OCI-LY1 (cell line): ENCODE measurements at regions not wholly inside any gene's neighbourhood (a gene's known extent, or its start where the extent isn't known, plus 50 kb on each side); places are given as distances from the start of the nearest gene placed in this dataset.
"Not testable (repeated sequence)": the region's sequence is repeated elsewhere in the genome, so short reads cannot be mapped to it uniquely, and the experiment has no call there.

Source experiments
- H2AFZ ChIP-seq: fragments of 200-600 bp; sonication (generic), shearing (Covaris generic); 2 replicates; pipeline ENCODE4 v1.6.0; 2014; ENCODE audit warnings: antibody characterized with exemption, mild to moderate bottlenecking, low read length
- H3F3A ChIP-seq: fragments of 200-600 bp; sonication (generic), shearing (Covaris generic); 2 replicates; pipeline ENCODE4 v1.6.0; 2014; ENCODE audit warnings: mild to moderate bottlenecking, antibody characterized with exemption, low read length, moderate library complexity; ENCODE audit not compliant: insufficient read depth
- H3K27ac ChIP-seq: fragments of 200-600 bp; sonication (generic); 2 replicates; pipeline ENCODE4 v1.5.1; 2014; ENCODE audit warnings: low read length, mixed run types, mild to moderate bottlenecking, low read depth; ENCODE audit not compliant: poor library complexity, severe bottlenecking
- H3K27me3 ChIP-seq: fragments of 200-600 bp; sonication (generic); 2 replicates; pipeline ENCODE4 v1.6.0; 2014; ENCODE audit warnings: antibody characterized with exemption, mild to moderate bottlenecking, low read length, moderate library complexity; ENCODE audit not compliant: insufficient read depth
- H3K36me3 ChIP-seq: fragments of 200-600 bp; sonication (generic); 2 replicates; pipeline ENCODE4 v1.6.1; 2014; ENCODE audit warnings: mild to moderate bottlenecking, antibody characterized with exemption, low read length, moderate library complexity, mixed read lengths; ENCODE audit not compliant: insufficient read depth
- H3K4me1 ChIP-seq: fragments of 200-600 bp; sonication (generic); 2 replicates; pipeline ENCODE4 v1.5.1; 2014; ENCODE audit warnings: mild to moderate bottlenecking, low read length, moderate library complexity; ENCODE audit not compliant: insufficient read depth, severe bottlenecking
- H3K4me2 ChIP-seq: fragments of 200-600 bp; sonication (generic), shearing (Covaris generic); 2 replicates; pipeline ENCODE4 v1.6.1; 2014; ENCODE audit warnings: low read length
- H3K4me3 ChIP-seq: fragments of 200-600 bp; sonication (generic); 2 replicates; pipeline ENCODE4 v1.5.1; 2014; ENCODE audit warnings: low read length, low read depth, mild to moderate bottlenecking, mixed read lengths; ENCODE audit not compliant: poor library complexity, severe bottlenecking
- H3K79me2 ChIP-seq: fragments of 200-600 bp; shearing (Covaris generic); 2 replicates; pipeline ENCODE4 v1.6.1; 2016; ENCODE audit warnings: mixed run types, low read length, mixed read lengths; ENCODE audit not compliant: insufficient read depth
- H3K9ac ChIP-seq: fragments of 200-600 bp; sonication (generic), shearing (Covaris generic); 2 replicates; pipeline ENCODE4 v1.6.1; 2014; ENCODE audit warnings: mild to moderate bottlenecking, low read length, mixed read lengths
- H3K9me2 ChIP-seq: fragments of 200-600 bp; sonication (generic), shearing (Covaris generic); 2 replicates; pipeline ENCODE4 v1.6.1; 2014; ENCODE audit warnings: low read depth, mild to moderate bottlenecking, low read length, mixed read lengths
- H3K9me3 ChIP-seq: fragments of 200-600 bp; shearing (Covaris generic); 2 replicates; pipeline ENCODE4 v1.6.1; 2014; ENCODE audit warnings: low read length, mixed read lengths
- H4K20me1 ChIP-seq: fragments of 200-600 bp; sonication (generic), shearing (Covaris generic); 2 replicates; pipeline ENCODE4 v1.6.0; 2016; ENCODE audit warnings: mild to moderate bottlenecking, low read length; ENCODE audit not compliant: insufficient read depth
- CTCF ChIP-seq: fragments of 200-600 bp; sonication (generic), shearing (Covaris generic); IDR thresholded peaks from 2 replicates; pipeline ENCODE4 v1.5.1; 2017; ENCODE audit warnings: mild to moderate bottlenecking, antibody characterized with exemption, low read length, moderate library complexity, mixed read lengths
- EZH2 ChIP-seq: fragments of 200-600 bp; sonication (generic), shearing (Covaris generic); IDR thresholded peaks from 2 replicates; pipeline ENCODE4 v1.8.0; 2017; ENCODE audit warnings: borderline replicate concordance, mixed run types, mild to moderate bottlenecking, antibody characterized with exemption, low read length, moderate library complexity, mixed read lengths

GRCh38 chr7:25600262-25600920 lies 372.1 kb upstream of the NPVF start:
- Histone ChIP-seq H4K20me1 (no peaks in the 10 kb centered on the region), H3K9me2 (no peaks in the 10 kb centered on the region), H3K27ac (no peak overlapping the region), H2AFZ (no peak overlapping the region), H3K27me3 (no peaks in the 10 kb centered on the region), H3K4me2 (no peak overlapping the region), H3K79me2 (no peaks in the 10 kb centered on the region), H3K36me3 (no peaks in the 10 kb centered on the region), H3K9me3 (no peaks in the 10 kb centered on the region), H3F3A (no peaks in the 10 kb centered on the region), H3K9ac (no peak overlapping the region), H3K4me1 (no peaks in the 10 kb centered on the region), H3K4me3 (no peak overlapping the region)
- TF ChIP-seq CTCF = no peak

GRCh38 chr7:25602730-25603426 lies 374.6 kb upstream of the NPVF start:
- not testable (repeated sequence) for H2AFZ ChIP-seq, H4K20me1 ChIP-seq, H3K9me3 ChIP-seq, H3K27ac ChIP-seq, H3K79me2 ChIP-seq, H3K9ac ChIP-seq, H3K9me2 ChIP-seq, H3F3A ChIP-seq, H3K4me1 ChIP-seq, H3K27me3 ChIP-seq, H3K36me3 ChIP-seq
- H3K4me3 ChIP-seq = peak overlapping the region; percentile 40
- H3K4me2 ChIP-seq = peak overlapping the region; percentile 26

- not testable (repeated sequence) for H3K9ac ChIP-seq, H3K27ac ChIP-seq, H3F3A ChIP-seq, H3K4me1 ChIP-seq, H3K9me3 ChIP-seq, H3K4me2 ChIP-seq, H3K9me2 ChIP-seq, H2AFZ ChIP-seq, H3K79me2 ChIP-seq, H4K20me1 ChIP-seq, H3K36me3 ChIP-seq, H3K27me3 ChIP-seq
- H3K4me3 ChIP-seq = peak overlapping the region; percentile 40
These were observed 375.1 kb upstream of the NPVF start for GRCh38 chr7:25603427-25603740.

- Histone ChIP-seq H3K36me3 (no peaks in the 10 kb centered on the region), H3K79me2 (no peaks in the 10 kb centered on the region), H3F3A (no peaks in the 10 kb centered on the region), H4K20me1 (no peaks in the 10 kb centered on the region), H3K27ac (no peak overlapping the region), H3K9ac (no peak overlapping the region), H3K4me2 (no peak overlapping the region), H3K9me2 (no peaks in the 10 kb centered on the region), H3K4me3 (no peak overlapping the region), H3K27me3 (no peaks in the 10 kb centered on the region; the same call in 1 of the 2 replicates), H3K9me3 (no peaks in the 10 kb centered on the region), H3K4me1 (no peaks in the 10 kb centered on the region), H2AFZ (no peak overlapping the region)
- no peak for TF ChIP-seq CTCF
- no peak for TF ChIP-seq EZH2
These were observed 382.9 kb upstream of the NPVF start for GRCh38 chr7:25611196-25611595.
